ENCODE measurements at regions not wholly inside any gene's neighbourhood (a gene's known extent, or its start where the extent isn't known, plus 50 kb on each side); places are given as distances from the start of the nearest gene placed in this dataset.

- H3K4me3 ChIP-seq (ENCODE audit: extremely low read depth in 1 of 4, insufficient read depth in 2 of 4, low read depth in 3 of 4, low read length in 4 of 4), result no peak overlapping the region
- no peak overlapping the region for H4K91ac ChIP-seq (replicated peaks; ENCODE audit: insufficient read length, low read length)
- H3K27ac ChIP-seq (ENCODE audit: low read depth, low read length), result no peak overlapping the region
- FAIRE-seq (no peak), DNase-seq (ENCODE audit: low read depth in 1 of 2, low spot score in 2 of 2) (no peak)
- H3K79me1 ChIP-seq (ENCODE audit: low read depth, low read length), result no peaks in the 10 kb centered on the region
- H2BK12ac ChIP-seq (ENCODE audit: low read depth, low read length), result no peak overlapping the region
- no peak overlapping the region for H3K56ac ChIP-seq (replicated peaks; ENCODE audit: insufficient read length, low read depth, low read length)
- H3K79me2 ChIP-seq (ENCODE audit: control insufficient read depth in 1 of 2, insufficient read depth in 2 of 2, low read length in 2 of 2), result no peaks in the 10 kb centered on the region
- no peak overlapping the region for H2AK5ac ChIP-seq (ENCODE audit: low read depth, low read length)
- no peak overlapping the region for H3K4ac ChIP-seq (replicated peaks; ENCODE audit: insufficient read length, low read depth, low read length)
- no peaks in the 10 kb centered on the region for H4K20me1 ChIP-seq (replicated peaks in 1 of 2; ENCODE audit: control insufficient read depth in 1 of 2, insufficient read depth in 2 of 2, low read length in 2 of 2)
- H2BK20ac ChIP-seq (ENCODE audit: low read length), result no peak overlapping the region
- H3K18ac ChIP-seq (ENCODE audit: extremely low read depth, low read length), result no peak overlapping the region
- H3K14ac ChIP-seq (ENCODE audit: insufficient read length), result no peak overlapping the region
- H2BK15ac ChIP-seq (ENCODE audit: low read length), result no peak overlapping the region
- H2BK120ac ChIP-seq (replicated peaks; ENCODE audit: low read depth, low read length), result no peak overlapping the region
- H3K9me3 ChIP-seq (ENCODE audit: insufficient read depth in 2 of 2, low read depth in 1 of 2, low read length in 1 of 2), result peaks cover 0 to 3% of the 10 kb centered on the region in 2 experiments; a peak in 1 of 4 replicates
- no peak overlapping the region for H2BK5ac ChIP-seq (ENCODE audit: low read depth, low read length)
- no peaks in the 10 kb centered on the region for H3K36me3 ChIP-seq (ENCODE audit: control insufficient read depth in 2 of 4, insufficient read depth in 4 of 4, low read length in 3 of 4)
- TF ChIP-seq JUND (IDR thresholded peaks at IDR 0.05; ENCODE audit: low read length), result no peak
- no peak for TF ChIP-seq CTBP2 (IDR thresholded peaks at IDR 0.05; ENCODE audit: borderline replicate concordance, insufficient read depth, insufficient read length, low read length)
- no peak for TF ChIP-seq ATF2 (IDR thresholded peaks at IDR 0.05; ENCODE audit: low read length)
- WGBS, 2 experiments (ENCODE audit: extremely low coverage in 1 of 2, insufficient coverage in 1 of 2, insufficient read length in 1 of 2, insufficient replicate concordance in 2 of 2, low coverage in 1 of 2, low lambda C conversion rate in 2 of 2, missing lambda C conversion rate in 1 of 2), result 83% methylated on average over 5 of the region's 5 CpGs; no CpG with 5 or more reads in 1 of the 2 experiments
- H3K23me2 ChIP-seq (ENCODE audit: low read depth, low read length), result no peaks in the 10 kb centered on the region
- H3K9ac ChIP-seq (replicated peaks in 1 of 4; ENCODE audit: extremely low read depth in 1 of 4, low read depth in 3 of 4, low read length in 3 of 4), result no peak overlapping the region
- POLR2A ChIA-PET (ENCODE audit: partially characterized antibody), result no interaction called here
- H4K8ac ChIP-seq (ENCODE audit: extremely low read depth, insufficient read depth, low read length), result no peak overlapping the region
- no peak overlapping the region for H3K4me2 ChIP-seq (ENCODE audit: insufficient read depth in 1 of 2, low read depth in 2 of 2, low read length in 2 of 2)
- no peak overlapping the region for H2AFZ ChIP-seq (ENCODE audit: low read length)
- no peak overlapping the region for H4K5ac ChIP-seq (ENCODE audit: insufficient read length, low read depth, low read length)
- no peak overlapping the region for H3K23ac ChIP-seq (ENCODE audit: insufficient read length)
- no peaks in the 10 kb centered on the region for H3K4me1 ChIP-seq (replicated peaks in 1 of 4; ENCODE audit: control insufficient read depth in 3 of 4, insufficient read depth in 4 of 4, low read length in 3 of 4)
- CTCF ChIA-PET (ENCODE audit: partially characterized antibody), result no interaction called here
- no peaks in the 10 kb centered on the region; a peak in 1 of 7 replicates for H3K27me3 ChIP-seq (replicated peaks in 1 of 4; ENCODE audit: control insufficient read depth in 3 of 4, extremely low read depth in 1 of 4, insufficient read depth in 3 of 4, low read length in 3 of 4)
These were observed 79.3 kb upstream of the COL5A1 start for GRCh38 chr9:134562146-134562849.
